ENCODE measurements at regions not wholly inside any gene's neighbourhood (a gene's known extent, or its start where the extent isn't known, plus 50 kb on each side); places are given as distances from the start of the nearest gene placed in this dataset.

DNA sequence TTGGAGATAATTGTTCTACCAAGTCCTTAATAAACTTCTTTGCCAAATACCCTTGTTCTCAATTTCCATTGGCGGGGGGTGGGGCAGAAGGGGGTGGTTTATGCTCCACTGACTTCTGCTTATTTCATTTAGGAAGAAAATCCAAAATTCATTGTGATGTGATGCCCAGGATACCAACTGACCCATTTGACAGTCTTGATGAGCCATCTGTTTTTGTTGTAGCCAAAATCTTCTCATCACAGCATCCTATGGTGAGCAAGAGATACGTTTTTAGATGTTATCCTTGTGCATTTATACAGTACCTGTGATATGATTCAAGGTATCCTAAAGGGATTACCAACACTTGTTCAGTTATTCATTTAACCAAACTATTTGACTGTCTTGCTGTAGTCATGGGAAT, 108.5 kb upstream of the BMP5 start:
- intact Hi-C loops (cut with DNase I) = loop anchor here (5.0 kb wide), 1 partner anchor 308 kb away; no protein-coding TSS in a partner anchor

DNA sequence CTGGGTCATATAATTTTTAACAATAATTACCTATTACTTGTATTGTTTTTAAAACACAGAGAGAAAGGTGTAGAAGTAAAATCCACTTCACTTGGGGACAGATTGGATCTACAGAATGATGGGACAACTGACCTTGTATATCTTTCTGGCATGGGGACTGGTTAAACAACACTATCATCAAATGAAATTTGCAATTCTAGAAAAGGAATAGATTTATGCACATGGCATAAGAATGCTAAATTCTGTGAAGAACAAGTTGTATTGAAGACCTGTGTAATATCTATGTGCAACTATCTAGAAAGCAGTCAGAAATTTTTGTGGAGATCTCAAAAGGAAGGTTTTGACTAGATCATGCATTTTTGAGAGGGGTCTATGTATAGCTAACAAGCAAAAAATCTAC, 106.3 kb upstream of the BMP5 start:
- Histone ChIP-seq H3K9me3 (no peaks in the 10 kb centered on the region), H3K27me3 (no peaks in the 10 kb centered on the region), H3K4me3 (replicated peaks in 1 of 3) (no peak overlapping the region), H3K4me1 (no peaks in the 10 kb centered on the region), H3K27ac (no peak overlapping the region), H3K36me3 (no peaks in the 10 kb centered on the region)
- no peak for DNase-seq
- intact Hi-C loops (cut with DNase I) = loop anchor here (5.0 kb wide), 1 partner anchor 311 kb away; no protein-coding TSS in a partner anchor
- no peak for TF ChIP-seq POLR2A (IDR thresholded peaks at IDR 0.05)
- TF ChIP-seq, protein P1, sequence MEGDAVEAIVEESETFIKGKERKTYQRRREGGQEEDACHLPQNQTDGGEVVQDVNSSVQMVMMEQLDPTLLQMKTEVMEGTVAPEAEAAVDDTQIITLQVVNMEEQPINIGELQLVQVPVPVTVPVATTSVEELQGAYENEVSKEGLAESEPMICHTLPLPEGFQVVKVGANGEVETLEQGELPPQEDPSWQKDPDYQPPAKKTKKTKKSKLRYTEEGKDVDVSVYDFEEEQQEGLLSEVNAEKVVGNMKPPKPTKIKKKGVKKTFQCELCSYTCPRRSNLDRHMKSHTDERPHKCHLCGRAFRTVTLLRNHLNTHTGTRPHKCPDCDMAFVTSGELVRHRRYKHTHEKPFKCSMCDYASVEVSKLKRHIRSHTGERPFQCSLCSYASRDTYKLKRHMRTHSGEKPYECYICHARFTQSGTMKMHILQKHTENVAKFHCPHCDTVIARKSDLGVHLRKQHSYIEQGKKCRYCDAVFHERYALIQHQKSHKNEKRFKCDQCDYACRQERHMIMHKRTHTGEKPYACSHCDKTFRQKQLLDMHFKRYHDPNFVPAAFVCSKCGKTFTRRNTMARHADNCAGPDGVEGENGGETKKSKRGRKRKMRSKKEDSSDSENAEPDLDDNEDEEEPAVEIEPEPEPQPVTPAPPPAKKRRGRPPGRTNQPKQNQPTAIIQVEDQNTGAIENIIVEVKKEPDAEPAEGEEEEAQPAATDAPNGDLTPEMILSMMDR (IDR thresholded peaks at IDR 0.05) = no peak

More for the DNA sequence above, 108.5 kb upstream of the BMP5 start:
- DNase-seq = no peak
- Histone ChIP-seq H3K4me3 (replicated peaks in 1 of 3) (no peak overlapping the region), H3K27me3 (no peaks in the 10 kb centered on the region), H3K9me3 (no peaks in the 10 kb centered on the region), H3K27ac (no peak overlapping the region), H3K36me3 (no peaks in the 10 kb centered on the region), H3K4me1 (no peaks in the 10 kb centered on the region)
- 87 to 95% methylated on average over 2 of the region's 2 CpGs for WGBS, 2 donors
- TF ChIP-seq, protein P1 (IDR thresholded peaks at IDR 0.05) = no peak
- TF ChIP-seq POLR2A (IDR thresholded peaks at IDR 0.05) = no peak

DNA sequence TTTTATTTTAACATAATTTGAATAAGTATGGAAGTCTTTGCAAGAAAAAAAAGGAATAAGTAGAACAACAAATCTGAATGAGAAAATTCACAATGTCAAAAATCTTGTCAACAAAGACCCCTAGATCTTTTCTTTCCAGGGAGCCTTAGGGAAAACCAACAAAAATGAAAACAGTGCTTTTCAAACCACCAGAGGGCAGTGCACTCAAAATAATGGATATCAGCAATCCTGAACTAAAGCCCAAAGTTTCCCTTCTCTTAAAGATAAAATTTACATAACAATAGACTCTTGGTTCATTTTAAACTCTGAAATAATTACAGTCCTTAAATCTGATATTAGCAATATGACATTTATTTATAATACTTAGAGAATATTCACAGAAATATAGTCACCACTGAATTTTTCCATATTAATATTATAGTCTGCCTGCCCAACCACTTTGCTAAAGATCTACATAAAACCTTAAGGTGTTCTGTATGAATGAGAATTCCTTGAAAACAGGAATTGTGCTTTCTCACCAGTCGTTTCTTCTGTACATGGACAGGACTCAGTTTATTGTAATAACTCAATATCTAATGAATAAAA, 105.3 kb upstream of the BMP5 start:
- DNase-seq = peak in 1 of 2 donors; percentile 3
- no peaks in the 10 kb centered on the region for H3K4me1 ChIP-seq
- H3K4me3 ChIP-seq (replicated peaks in 1 of 3) = no peak overlapping the region
- WGBS, 2 donors = 19 to 27% methylated on average over 1 of the region's 1 CpG
- no peaks in the 10 kb centered on the region for H3K9me3 ChIP-seq
- no peak overlapping the region for H3K27ac ChIP-seq
- no peaks in the 10 kb centered on the region for H3K27me3 ChIP-seq
- no peak for TF ChIP-seq POLR2A (IDR thresholded peaks at IDR 0.05)
- TF ChIP-seq, protein P1 (IDR thresholded peaks at IDR 0.05) = peak in 5 of 6 experiments; percentile 39 to 71 (median 61)
- no peaks in the 10 kb centered on the region for H3K36me3 ChIP-seq
- intact Hi-C loops (cut with DNase I) = loop anchor here (5.0 kb wide), 1 partner anchor 312 kb away; no protein-coding TSS in a partner anchor

DNA sequence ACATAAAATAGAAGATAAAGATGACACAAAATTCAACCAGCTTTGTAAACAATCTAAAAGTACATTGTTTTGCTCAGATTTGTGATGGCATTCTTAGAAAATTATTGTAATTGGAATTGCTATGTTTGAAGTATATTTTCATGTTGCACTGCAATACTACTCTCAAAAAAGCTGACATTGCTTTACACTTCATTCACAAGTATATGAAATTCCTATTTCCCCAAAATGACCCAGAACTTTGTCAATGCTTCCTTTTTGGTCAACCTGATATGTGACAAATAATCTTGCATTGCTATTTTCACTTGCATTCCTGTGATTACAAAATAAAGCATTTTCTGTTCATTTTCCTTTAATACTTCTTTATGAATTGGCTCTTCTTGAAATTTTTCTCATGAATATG, 104.1 kb upstream of the BMP5 start:
- no peaks in the 10 kb centered on the region for H3K36me3 ChIP-seq
- H3K27ac ChIP-seq = no peak overlapping the region
- intact Hi-C loops (cut with DNase I) = no loop called here
- TF ChIP-seq, protein P1 (IDR thresholded peaks at IDR 0.05) = no peak
- no peak for TF ChIP-seq POLR2A (IDR thresholded peaks at IDR 0.05)
- no peaks in the 10 kb centered on the region for H3K4me1 ChIP-seq
- no peak overlapping the region for H3K4me3 ChIP-seq (replicated peaks in 1 of 3)
- no peaks in the 10 kb centered on the region for H3K27me3 ChIP-seq
- H3K9me3 ChIP-seq = no peaks in the 10 kb centered on the region
- DNase-seq = no peak

DNA sequence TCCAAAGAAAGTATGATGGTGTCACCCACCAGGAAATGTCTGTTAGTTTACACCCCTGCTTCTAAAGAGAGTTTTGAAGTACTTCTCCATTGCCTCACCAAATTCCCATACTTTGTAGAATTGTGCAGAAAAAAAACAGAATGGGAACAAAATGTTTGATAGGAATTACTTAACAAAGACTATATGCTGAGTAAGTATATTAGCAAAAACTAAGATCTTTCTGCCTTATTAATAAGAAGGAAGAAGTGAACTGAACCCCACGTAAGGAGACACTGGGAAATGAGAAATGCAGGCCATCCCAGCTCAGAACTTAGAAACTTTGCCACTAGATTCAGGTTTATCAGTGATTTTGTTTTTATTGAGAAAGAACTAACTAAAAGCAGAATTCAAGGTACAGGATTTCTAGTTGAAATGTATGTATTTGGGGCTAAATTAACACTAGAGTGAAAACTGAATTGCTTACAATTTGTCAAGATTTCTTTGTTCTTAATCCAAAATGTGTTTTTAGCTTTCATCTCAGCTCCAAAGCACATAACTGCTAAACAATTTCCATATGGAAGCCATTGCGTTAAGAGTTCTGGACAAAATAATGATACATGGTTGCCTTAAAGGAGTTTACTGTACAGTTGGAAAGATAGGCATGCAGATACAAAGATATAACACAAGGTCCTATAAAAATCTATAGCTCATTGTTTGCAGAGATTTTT, 102.7 kb upstream of the BMP5 start:
- no peak for TF ChIP-seq POLR2A (IDR thresholded peaks at IDR 0.05)
- TF ChIP-seq, protein P1 (IDR thresholded peaks at IDR 0.05) = no peak
- no peaks in the 10 kb centered on the region for H3K36me3 ChIP-seq
- DNase-seq = no peak
- no peaks in the 10 kb centered on the region for H3K4me1 ChIP-seq
- intact Hi-C loops (cut with DNase I) = no loop called here
- H3K27me3 ChIP-seq = no peaks in the 10 kb centered on the region
- no peaks in the 10 kb centered on the region for H3K9me3 ChIP-seq
- 48 to 95% methylated on average over 2 of the region's 2 CpGs for WGBS, 2 donors
- no peak overlapping the region for H3K27ac ChIP-seq
- no peak overlapping the region for H3K4me3 ChIP-seq (replicated peaks in 1 of 3)

All from thyroid gland (tissue), 4 donors.